GM12864 (cell line): ENCODE measurements at regions not wholly inside any gene's neighbourhood (a gene's known extent, or its start where the extent isn't known, plus 50 kb on each side); places are given as distances from the start of the nearest gene placed in this dataset.

ENCODE experiments used
- DNase-seq: peaks from one replicate; pipeline ENCODE4 v3.0.0-alpha.2; 2011; ENCODE audit warnings: low read depth
- H3K4me3 ChIP-seq: 2 replicates; pipeline ENCODE4 v1.5.1; 2011; ENCODE audit warnings: mild to moderate bottlenecking, low read depth, low read length, control low read depth
- TF ChIP-seq, protein P1 (sequence below): IDR thresholded peaks from 2 replicates; pipeline ENCODE4 v1.5.1; 2011; ENCODE audit warnings: low read depth, mild to moderate bottlenecking, moderate library complexity, low read length, control low read depth, inconsistent platforms; ENCODE audit errors: missing control alignments

DNA sequence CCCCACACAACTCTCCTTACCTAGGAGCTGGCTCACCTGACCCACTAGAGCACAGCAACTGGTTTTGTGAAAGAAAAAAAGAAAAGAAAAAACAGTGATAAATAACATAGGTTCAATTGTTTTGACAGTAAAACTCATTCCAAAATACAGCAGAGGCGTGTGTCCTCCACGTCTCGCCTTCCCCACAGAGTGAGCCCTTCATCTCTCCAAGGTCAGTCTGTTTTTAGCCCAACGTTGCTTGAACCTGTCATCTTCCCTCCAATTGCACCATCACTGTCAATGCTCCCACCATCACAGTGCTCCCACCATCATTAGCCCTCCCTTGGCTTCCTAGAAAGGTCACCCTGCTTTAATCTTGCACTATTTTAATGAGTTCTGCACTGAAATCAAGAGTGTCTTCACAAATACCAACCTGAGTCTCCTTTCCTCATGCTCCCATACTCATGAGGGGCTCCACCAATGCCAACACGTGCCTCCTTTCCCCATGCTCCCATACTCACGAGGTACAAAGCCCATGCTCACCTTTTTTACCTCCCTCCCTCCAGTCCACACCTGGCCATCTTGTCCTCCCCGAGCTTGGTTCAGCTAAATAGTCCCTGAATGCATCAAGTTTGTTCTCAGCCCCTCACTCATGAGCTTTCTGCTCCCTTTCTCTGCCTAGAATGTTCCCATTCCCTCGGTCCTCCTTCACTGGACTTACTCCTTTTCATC, 103.7 kb downstream of the IRS2 start:
- TF ChIP-seq, protein P1, sequence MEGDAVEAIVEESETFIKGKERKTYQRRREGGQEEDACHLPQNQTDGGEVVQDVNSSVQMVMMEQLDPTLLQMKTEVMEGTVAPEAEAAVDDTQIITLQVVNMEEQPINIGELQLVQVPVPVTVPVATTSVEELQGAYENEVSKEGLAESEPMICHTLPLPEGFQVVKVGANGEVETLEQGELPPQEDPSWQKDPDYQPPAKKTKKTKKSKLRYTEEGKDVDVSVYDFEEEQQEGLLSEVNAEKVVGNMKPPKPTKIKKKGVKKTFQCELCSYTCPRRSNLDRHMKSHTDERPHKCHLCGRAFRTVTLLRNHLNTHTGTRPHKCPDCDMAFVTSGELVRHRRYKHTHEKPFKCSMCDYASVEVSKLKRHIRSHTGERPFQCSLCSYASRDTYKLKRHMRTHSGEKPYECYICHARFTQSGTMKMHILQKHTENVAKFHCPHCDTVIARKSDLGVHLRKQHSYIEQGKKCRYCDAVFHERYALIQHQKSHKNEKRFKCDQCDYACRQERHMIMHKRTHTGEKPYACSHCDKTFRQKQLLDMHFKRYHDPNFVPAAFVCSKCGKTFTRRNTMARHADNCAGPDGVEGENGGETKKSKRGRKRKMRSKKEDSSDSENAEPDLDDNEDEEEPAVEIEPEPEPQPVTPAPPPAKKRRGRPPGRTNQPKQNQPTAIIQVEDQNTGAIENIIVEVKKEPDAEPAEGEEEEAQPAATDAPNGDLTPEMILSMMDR = no peak
- H3K4me3 ChIP-seq = no peak overlapping the region
- DNase-seq = no peak

DNA sequence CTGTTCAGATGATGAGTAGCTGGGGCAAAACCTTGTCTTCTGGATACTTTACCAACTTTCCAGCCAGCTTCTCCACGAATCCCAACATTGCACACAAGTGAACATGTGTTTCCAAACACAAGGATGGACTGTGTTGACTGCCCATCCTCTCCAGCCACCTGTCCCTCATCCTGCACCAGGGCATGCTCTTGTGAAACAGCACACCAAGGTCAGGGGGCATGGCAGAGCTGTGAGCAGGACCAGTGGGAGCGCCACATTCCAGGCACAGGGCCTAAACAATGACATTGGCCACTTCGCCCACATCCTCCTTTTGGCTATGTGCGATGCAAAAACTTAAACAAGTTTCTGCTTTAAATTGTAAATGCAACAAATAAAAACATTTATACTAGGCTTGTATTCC, 105.5 kb downstream of the IRS2 start:
- TF ChIP-seq, protein P1 = no peak
- DNase-seq = no peak

DNA sequence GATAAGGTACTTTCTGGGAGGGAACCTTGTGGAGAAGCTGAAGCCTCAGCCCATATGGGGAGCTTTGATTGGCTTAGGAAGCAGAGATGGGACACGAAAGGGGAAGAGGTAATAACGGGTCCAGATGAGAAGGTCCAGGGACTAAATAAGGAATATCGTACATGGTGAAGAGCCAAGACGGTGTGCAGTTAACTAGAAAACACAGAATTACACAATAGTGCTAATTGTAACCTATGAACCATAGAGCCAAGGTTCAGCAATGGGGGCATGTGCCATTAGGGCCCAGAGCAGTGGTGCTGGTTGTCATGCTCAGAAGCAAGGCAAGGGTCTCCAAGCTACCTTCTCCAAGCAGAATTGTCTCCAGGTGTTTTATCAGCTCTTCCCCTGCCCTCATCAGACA, 106.1 kb downstream of the IRS2 start:
- TF ChIP-seq, protein P1 = no peak
- no peak for DNase-seq
- H3K4me3 ChIP-seq = no peak overlapping the region

More for the DNA sequence above, 105.5 kb downstream of the IRS2 start:
- no peak overlapping the region for H3K4me3 ChIP-seq

DNA sequence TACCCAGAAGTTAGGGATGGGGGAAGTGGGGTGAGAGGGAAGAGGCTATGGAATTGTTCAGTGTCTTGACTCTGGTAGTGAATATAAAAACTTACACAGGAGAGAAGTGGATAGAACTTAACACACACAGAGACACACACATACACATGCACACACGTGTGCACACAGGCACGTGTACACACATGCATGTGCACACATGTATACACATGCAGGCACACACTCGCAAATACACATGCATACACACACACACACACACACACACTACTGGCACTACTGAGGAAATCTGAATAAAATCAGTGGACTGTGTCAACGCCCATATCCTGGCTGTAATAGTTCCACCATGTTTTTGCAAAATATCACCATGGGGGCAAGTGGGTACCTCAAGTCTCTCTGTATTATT, 107.9 kb downstream of the IRS2 start:
- no peak overlapping the region for H3K4me3 ChIP-seq
- no peak for DNase-seq
- TF ChIP-seq, protein P1 = no peak

DNA sequence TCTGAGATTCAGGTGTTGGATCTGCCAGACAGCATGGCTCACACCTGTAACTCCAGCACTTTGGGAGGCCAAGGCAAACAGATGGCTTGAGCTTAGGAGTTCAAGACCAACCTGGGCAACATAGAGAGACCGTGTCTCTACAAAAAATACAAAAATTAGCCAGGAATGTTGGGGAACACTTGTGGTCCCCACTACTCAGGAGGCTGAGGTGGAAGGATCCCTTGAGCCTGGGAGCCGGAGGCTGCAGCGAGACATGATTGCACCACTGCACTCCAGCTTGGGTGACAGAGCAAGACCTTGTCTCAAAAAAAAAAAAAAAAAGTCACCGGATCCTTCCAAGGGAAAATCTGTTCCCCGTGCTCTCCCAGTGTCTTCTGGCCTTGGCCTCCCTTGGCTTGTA, 109.2 kb downstream of the IRS2 start:
- DNase-seq = no peak
- H3K4me3 ChIP-seq = no peak overlapping the region
- TF ChIP-seq, protein P1 = no peak

DNA sequence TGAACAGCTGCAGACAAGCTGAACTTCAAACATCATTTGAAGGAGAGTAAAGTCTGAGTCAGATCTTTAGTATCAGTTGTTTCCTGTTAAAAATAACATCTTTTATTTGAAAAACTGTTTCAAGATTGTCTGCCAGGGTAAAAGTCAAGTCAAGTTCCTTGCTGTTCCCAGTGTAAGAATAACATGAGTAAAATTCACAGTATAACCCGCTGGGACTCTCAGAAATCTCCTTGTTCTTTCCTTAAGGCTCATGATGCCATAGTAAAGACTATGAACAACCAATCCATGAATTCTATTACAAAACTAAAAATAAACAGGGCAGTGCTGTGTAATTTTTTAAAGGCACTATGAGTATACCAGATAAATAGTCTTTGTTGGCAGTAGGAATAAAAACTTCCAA, 112.9 kb downstream of the IRS2 start:
- H3K4me3 ChIP-seq = no peak overlapping the region
- TF ChIP-seq, protein P1 = no peak
- DNase-seq = no peak

DNA sequence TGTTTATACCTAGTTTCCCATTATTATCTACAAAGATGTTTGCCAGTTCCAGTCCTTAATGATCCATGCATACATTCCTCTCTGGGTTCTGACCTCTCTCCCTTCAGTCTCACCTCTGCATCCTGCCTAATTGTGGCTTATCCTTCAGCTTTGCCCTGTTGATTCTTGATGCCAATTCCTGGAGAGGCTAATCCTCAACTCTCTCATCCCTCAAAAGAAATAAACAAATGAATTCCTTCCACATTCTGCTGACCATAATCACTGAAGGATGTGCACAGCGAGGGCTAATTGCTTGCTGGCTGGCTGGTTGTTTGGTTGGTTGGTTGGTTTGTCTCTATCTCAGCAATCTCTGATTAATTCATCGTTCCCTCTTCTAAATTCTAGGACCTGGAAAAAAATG, 113.8 kb downstream of the IRS2 start:
- TF ChIP-seq, protein P1 = no peak
- no peak for DNase-seq
- H3K4me3 ChIP-seq = no peak overlapping the region
